Epidermal melanocyte (primary cell): ENCODE measurements at regions not wholly inside any gene's neighbourhood (a gene's known extent, or its start where the extent isn't known, plus 50 kb on each side); places are given as distances from the start of the nearest gene placed in this dataset.

Experiments used
- DNase-seq: peaks from one replicate; pipeline ENCODE4 v3.0.0; 2011; ENCODE audit warnings: low spot score; ENCODE audit not compliant: insufficient read length

DNA sequence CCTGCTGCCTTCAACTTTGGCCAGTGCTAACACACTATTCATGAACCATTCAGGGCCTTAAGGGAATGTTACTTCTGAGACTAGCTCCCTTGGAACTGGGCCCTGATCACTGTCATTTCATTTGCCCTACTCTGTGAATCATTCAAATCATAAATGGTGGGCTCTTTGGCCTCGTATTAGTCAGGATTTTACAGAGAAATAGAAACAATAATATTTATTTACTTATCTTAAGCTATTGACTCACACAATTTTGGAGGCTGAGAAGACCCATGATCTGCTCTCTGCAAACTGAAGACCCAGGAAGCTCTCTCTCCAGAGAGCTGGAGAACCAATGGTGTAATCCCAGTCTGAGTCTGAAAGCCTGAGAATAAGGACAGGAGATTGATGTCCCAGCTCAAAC lies 398.5 kb downstream of the LRIG3 start:
- no peak for DNase-seq

DNA sequence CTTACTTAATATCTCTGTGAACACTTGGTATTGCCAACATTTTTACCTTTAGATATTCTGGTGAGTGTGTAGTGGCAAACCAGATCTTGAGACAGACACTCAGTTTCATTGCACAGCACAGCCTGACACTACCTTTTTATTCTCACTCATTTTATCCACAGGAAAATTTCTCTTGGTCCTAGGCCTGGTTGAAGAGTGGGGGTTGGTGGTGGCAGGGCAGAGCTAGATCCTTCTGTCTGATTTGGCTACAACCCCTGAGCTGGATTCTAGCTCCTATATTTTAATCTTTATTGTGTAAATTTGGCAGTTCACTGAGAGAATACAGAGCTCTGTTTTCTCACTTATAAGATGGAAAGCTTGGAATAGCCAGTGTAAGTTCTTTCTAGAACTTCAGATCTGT lies 396.9 kb downstream of the LRIG3 start:
- no peak for DNase-seq

DNA sequence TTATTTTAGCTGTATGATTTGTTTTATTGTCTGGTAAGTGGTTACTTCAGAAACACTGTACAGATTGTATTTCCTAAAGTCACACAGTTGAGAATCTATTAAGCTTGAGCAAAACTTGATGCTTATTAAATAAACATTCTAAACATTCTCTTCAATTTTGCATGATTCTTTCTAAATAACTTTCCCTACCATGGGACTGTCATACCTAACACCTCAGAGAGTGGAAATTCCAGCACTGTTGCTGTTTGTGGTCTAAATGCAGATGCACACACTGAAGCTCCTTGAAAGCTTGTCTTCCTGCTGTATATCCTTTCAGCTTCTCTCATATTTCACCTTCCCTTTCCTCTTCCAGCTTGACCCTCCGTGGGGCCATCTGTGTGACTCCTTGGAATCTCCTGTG lies 392.0 kb downstream of the LRIG3 start:
- no peak for DNase-seq

DNA sequence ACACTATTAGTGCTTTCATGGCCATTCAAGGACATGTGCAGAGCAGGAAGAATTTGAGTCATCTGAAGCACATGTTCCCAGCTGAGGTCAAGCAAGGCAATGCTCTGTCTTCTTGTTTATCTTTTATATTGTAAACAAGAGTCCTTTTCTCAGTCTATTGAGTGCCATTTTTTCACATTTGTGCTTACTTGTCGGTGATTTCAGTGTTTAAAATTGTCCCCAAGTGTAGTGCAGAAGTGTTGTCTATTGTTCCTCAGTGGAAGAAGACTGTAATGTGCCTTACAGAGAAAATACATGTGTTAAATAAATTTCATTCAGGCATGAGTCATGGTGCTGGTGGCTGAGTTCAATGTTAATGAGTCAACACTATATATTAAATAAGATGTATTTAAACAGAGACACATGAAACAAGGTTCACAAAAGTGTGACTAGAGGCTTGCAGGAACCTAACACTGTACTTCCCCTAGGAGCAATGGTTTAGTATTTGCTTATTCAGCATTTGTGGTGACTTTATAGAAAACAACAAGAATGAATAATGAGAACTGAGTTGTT lies 391.1 kb downstream of the LRIG3 start:
- no peak for DNase-seq

DNA sequence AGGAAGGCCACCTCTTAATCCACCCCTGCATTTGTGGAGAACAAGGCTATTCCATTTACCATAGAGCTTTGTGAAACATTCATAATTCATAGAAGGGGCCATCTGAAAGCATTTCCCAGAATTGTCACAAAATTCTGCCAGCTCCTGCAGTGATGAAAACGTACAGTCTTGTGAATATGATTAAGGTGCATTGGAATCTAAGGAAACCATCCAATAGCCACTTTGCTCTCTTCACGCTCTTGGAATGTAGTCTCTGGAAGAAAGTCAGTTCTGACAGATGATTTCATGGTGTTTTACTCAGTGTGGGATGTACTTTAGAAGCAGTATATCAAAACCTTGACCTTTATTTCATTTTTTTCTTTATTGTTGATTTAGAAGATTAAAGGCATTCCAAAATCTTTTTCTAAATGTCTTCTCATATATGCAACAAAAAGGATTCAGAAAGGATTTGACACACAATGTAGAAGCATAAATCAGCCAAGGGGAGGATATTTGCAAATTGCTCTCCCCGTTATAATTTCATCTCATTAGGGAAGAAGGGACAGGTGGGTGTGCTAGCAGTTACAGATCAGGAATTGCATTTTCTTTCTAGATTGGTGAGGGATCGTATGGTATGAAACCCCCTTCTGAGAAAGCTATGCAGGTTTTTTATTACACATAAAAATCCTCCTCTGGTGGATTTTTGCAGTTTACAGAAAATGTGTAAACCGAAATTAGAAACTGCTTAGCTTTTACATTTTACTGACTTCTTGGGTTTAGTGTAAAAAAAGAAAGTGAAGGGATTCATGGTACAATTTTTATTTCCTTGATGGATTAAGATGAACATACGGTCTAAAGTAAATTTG lies 390.2 kb downstream of the LRIG3 start:
- DNase-seq: no peak

DNA sequence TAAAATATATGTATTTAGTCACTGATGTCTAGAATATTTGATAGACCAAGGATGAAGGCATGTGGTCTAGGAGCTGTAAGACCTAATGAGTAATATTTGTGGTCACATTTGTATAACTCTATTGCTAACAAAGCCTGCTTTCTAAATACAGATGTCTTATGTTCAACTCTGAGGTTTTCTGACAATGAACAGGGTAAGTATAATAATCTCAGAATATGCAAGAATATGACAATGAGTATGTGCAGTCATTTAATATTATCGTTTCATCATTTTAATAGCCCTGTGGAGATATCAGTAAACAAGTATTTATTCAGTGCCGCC lies 389.6 kb downstream of the LRIG3 start:
- DNase-seq: no peak

DNA sequence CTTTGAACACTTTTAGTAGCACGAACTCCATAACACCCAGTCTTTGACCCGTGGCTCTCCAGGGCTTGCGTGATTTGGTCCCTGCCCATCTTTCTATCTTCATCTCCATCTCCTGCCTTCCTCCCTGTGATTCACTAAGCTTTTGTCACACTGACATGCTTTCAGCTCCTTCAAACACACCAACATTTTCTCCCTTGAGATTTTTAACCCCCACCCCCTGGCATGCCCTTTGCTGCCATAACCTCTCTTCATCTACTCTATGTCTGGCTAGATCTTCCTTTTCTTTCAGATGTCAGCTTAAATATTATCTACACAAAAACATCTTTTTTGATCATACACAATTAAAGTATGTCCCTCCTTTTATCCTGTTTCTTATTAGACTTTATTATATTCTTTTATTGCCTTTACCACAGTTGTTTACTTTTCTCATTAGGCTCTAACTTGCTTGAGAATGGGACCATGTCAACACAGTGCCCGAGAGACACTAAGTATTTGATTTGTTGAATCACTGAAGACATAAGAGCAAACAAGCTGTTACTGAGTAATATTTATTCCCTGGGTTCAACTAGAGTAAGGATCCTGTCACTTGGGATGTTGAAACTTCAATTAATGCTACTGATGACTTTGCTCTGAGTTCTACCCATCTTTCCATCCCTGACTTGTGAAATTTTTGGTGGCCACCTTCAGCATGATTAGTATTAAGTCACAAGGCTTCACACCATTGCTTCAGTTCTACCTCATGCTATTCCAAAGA lies 387.3 kb downstream of the LRIG3 start:
- DNase-seq: no peak

DNA sequence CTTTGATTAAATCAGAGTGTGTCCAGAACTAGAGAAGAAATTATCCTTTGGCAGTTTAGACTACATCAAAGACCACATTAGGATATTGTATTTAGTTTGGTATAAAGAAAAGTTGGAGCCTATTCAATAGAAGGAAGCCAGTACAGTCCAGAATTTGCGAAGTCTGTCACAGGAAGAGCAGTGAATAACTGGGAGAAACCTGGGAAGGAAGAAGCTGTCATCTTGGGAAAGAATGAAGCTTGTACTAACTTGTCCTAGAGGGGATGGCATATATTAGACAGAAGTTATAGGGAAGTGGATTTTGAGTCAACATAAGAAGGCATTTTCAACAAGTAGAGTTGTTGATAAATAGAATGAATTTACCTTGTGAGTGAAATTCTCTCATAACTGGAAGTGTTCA lies 386.7 kb downstream of the LRIG3 start:
- no peak for DNase-seq

DNA sequence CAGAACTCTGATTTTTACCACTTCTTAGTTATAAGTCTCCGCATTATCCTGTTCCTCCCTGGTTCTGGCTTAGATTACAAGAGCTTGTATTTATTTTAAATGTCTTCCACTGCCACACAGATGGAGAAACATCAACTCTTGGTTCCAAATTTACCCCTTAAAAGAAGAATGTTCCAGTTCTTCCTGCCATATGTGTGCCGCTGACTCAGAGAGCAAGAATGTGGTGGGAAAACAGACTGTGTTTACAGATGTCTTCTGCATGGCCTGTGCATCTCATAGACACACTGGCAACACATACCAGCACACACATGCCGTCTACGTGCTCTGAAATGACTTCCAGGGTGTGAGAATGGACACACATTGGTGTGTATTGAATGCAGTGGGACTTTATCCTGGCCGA lies 383.0 kb downstream of the LRIG3 start:
- no peak for DNase-seq

DNA sequence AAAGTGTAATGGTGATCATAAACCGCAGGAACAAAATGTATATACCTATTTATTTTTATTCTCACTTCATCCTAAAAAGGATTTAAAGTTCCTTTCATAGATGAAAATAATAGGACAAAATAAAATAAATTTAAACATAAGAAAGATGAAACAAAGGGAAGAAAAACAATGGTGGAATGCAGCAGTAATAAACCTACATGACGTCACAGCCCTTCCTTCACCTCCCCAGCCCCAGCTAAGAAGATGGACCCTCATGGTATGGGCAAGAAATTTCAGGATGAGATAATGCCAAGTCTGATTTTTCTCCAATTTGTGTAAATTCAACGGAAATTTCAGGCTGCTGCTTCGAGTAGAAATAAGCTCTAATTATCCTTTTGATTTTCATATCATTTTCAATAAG lies 381.0 kb downstream of the LRIG3 start:
- DNase-seq: no peak

DNA sequence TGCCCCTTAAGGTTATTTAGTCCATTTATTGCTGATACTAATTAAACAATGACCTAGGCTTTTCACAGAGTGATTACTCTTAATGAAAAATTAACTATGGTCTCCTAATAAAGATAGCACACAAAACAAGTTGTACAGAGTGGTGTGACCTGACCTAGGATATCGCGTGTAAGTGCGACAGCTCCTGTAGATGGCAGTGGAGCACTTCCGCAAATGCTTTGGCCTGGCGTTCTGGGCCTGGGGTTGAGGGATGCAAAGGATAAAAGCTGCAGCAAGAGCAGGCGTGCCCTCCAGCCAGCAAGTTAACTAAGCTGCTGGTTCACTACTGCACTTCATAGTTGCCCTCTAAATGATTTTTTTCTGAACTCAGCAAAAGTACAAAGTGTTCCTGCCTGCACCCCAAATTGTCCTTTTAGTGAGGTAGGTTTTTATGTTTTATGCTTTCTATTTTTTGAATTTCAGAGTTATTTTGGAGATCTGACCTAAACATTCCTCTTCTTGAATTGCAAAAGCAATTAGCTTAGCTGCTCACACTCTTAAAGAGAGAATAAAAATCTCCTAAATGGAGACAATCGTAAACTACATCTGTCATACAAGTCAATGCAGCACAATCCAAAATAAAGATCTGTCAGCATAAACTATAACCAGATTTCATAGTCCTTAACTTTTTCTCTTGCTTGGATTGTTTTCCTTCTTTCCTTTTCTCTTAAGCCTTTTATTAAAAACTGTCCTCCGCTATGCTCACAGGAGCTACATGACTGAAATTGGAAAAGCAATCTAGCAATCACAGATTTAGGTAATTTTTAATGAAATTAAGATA lies 379.6 kb downstream of the LRIG3 start:
- DNase-seq: no peak

DNA sequence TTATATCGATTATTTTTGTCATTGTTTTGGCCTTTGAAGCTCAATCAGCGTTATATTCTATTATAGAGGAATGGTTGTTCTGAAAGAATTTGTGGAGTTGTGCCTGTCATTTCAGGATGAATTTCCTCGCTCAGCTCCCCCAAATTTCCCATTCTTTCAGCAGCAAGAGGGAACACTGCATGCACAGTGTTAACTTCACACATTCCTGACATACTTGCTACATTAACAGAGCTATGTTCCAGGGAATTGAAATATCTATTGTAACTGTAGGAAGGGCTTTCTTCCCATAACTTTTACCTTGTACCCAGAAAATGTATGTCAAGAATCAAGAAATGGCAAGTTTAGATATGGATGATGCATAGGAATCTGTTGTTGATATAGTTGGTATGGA lies 379.0 kb downstream of the LRIG3 start:
- no peak for DNase-seq

DNA sequence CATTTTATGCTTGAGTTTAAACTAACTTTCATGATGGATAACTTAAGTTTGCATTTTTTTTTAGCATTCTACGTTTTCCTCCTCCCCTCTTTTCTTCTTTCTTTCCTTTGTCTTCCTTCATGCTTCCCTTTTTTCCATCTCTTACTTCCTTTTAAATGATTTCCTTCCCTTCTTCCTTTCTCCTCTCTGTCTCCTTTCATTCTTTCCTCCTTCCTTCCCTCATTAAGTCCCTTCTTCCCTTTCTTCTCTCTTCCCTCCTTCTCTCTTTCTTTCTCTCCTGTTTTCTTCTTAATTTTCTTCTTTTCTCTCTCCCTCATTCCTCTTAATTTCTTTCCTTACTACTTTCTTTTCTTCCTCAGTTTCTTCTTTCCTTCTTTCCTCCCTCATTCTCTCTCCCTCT lies 376.0 kb downstream of the LRIG3 start:
- DNase-seq: no peak

DNA sequence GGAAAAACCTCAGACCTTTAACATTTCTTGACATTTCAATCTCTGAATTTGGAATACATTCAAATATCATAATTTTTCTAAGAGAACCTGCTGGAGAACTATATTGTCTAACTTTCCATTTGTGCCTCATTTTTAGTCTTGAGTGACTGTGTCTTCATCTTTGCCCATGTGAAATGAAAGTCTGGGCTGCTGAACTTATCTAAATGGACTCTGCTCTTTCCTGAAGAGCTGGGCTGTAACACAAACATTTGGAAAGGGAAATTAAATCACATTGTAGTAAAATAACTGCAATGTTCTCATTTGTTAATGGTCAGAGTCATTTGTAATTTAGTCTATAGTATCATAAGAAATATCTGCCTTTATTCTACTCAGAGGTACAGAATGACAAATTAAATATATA lies 373.1 kb downstream of the LRIG3 start:
- no peak for DNase-seq

DNA sequence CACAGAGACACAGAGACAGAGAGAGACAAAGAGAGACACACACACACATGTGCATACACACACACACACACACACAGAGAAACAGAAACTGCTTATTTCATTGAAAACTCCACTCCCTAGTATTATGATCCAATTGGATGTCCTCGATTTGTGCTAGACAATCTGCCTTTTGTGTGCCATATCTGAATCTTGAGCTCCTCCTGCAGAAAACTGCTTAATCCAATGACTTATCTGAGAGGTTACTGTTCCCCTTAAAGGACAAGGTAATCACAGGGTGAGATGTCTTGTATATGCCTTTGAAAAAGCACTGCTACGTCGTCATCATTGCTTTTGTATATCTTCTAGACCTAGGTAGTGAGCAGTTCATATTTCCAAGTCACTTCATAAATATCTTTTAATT lies 371.5 kb downstream of the LRIG3 start:
- no peak for DNase-seq

DNA sequence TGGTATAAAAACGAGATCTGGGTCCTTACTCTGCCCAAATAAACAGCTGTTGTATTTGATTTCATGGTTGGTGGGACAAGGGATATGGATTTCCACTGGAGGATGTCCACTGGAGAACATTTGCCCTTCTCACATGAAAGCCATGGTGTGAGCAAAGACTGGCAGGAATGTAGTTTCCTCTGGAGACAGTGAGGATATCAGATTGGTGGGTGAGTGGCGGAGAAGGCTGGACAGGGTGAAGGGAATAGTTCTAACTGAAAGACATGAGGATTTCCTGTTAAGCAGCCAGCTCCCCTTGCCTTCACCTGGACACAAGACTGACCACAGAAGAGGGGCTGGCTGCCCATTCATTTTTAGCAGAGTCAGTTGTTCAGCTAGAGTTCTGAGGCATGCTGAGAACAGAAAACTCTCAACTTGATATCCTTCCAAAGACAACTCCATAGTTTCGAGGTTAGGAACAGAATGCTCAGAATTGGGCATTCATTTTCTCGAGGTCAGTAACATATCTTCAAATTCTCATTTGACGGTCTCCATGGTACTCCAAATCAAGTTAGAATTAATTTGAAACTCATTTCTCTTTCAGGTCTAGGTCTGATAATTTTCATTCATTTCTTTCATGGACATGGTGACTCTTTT lies 365.7 kb downstream of the LRIG3 start:
- DNase-seq: no peak

DNA sequence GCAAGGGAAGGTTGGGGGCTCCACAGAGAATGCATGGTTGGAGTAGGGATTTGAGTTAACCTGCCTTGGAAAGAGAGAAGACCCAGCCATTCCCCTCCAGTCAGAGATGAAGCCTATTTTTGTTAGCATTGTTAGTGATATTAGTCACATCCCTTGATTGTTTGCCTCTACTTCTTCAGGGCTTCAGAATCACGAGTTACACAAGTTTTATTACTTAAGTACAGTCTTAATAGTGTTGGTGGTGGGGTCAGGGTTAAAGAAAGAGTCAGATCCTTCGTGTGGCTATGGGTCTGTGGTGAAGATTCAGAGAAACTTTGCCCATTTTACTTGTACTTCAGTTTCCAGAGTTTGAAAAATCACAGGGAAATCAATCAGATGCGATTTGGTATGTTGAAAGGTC lies 363.1 kb downstream of the LRIG3 start:
- no peak for DNase-seq

DNA sequence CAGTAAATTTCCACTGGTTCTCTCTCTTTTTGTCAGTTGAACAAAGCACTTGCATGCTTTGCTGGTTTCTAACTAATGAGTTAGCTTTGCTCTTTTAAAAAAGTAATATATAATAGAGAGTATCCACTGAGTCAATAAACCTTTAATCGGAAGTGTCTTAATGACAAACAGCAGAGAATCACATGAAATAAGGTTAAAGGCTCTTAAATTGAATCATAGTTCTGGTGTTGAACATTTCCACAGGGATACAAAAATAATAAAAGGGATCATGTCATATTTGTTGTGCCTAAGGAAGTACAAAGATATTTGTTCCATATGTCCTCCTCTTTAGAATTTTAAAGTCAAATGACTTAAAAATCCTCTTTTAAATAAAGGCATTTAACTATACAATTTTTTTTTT lies 362.6 kb downstream of the LRIG3 start:
- no peak for DNase-seq

DNA sequence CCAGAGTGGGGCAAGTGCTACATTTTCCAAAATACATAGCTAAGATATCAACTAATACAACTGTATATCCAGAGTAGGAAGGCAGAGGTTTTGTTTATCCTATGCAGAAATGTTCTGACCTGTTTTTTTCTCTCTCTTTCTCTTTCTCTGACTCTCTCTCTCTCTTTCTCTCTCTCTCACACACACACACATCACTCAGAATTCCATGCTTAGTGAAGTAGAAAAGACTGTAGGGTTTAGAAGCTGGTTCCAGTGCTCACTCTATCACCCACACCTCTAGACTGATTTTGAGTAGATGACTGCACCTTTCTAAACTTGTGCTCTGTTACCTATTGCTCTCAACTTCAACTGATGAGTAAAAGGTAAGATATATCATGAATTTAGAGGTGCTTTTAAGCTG lies 356.7 kb downstream of the LRIG3 start:
- no peak for DNase-seq

DNA sequence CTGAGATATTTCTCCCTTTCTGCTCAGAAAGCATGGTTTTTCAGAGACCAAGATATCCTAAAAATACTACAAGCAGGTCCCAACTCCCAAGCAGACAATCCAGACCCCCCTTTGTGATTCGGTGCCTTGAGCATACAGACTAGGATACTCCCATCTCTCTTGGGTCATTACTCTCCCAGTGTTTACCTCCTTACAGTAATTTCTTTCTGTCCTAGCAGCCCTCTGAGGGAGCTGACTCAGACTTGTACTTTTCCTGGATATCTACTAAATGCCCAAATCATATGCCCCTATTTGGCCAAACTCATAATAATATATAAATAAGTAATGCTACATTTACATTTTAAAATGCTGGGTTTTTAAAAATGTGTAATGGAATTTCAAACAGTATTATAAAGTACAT lies 355.6 kb downstream of the LRIG3 start:
- no peak for DNase-seq

DNA sequence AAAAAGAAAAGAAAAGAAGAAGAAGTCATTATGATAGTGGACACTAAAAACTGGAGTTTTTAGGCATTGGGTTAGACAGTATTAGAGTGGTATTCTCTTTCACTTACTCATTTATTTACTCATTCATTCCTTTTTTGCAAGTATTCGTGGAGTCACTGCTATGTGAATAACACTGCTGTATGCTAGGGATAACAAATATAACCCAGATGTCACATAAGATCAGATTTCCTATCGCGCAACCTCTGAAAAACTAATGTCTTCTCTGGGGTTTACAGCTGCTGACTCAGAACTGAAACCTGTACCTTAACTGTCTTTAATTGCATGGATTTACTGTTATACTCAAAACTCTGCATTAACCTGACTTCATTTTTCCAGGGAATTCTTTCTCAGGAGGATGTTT lies 353.7 kb downstream of the LRIG3 start:
- DNase-seq: no peak

DNA sequence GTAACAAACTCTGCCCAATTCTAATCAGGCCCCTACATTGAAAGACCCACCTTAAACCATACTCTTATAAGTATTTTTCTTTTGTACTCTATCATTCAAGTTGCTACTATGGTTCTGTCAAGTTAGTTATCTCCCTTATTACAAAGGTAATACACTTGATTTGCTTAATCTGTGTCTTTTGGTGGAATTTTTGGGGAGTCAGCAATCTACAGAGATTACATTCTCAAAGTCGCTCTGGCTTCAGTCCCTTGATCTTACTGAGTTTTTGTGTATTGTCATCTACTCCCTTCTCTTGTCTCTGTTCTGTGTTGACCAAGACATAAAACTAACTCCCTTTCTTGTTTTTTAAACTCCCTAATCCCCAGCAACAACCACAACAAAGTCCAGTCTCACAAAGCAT lies 353.1 kb downstream of the LRIG3 start:
- DNase-seq: no peak
